IPS DF 19.7 (cell line): ENCODE measurements at regions not wholly inside any gene's neighbourhood (a gene's known extent, or its start where the extent isn't known, plus 50 kb on each side); places are given as distances from the start of the nearest gene placed in this dataset.

Experiments
- DNase-seq: peaks from one replicate; pipeline ENCODE4 v3.0.0-alpha.2; 2013; ENCODE audit warnings: low read depth, low spot score

GRCh38 chr16:72222503-72222902, 50.5 kb upstream of the PMFBP1 start:
- DNase-seq = no peak
